ENCODE measurements at regions not wholly inside any gene's neighbourhood (a gene's known extent, or its start where the extent isn't known, plus 50 kb on each side); places are given as distances from the start of the nearest gene placed in this dataset.

DNA sequence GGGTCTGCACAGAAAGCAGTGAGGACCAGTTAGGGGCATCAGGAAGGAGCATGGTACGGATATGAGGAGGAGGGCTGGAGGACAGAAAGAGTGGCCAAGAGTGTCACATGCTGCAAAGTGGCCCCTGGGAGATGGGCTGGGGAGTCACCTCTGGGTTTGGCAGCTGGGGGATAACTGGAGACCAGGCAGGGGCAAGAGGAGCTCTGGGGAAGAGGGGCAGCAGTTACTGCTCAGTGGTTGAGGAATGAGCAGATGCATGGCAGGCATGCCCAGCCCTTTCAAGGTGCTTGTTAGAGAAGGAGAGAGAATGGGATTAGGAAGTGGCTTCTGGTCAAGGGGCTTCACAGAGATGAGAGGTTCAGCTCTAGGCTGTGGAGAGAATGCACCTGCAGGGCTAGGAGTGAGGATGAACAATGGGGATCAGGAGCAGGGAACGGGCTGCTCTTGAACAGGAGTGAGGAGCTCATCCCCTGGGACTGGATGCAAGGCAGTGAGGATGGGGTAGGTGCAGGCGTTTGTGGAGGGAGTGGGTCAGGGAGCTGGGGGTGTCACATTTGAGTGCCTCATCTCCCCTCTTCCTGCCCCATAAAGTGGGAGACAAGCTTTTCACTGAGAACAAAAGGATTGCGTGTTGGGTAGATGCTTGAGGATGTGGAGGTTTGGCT, 127.5 kb downstream of the PAPOLA start:
- intact Hi-C loops (cut with micrococcal nuclease), result no loop called here
- TF ChIP-seq CTCF (IDR thresholded peaks at IDR 0.05), result no peak
- ChIA-PET POLR2A (no interaction called here), CTCF (interaction anchor here (1.1 kb wide), 1 partner anchor 70 kb away, joined by 3 read pairs; no protein-coding TSS in a partner anchor)
- no peaks in the 10 kb centered on the region for H3K9me3 Mint-ChIP-seq
- H3K4me3 Mint-ChIP-seq, result no peak overlapping the region
- H3K27me3 Mint-ChIP-seq, result peaks cover 3% of the 10 kb centered on the region
- ATAC-seq (no peak), DNase-seq (no peak)
- H3K36me3 Mint-ChIP-seq (ENCODE audit: low read depth), result no peaks in the 10 kb centered on the region
- H3K27ac Mint-ChIP-seq, result no peak overlapping the region
- H3K4me1 Mint-ChIP-seq (ENCODE audit: low read depth), result no peaks in the 10 kb centered on the region

GRCh38 chr14:96630281-96630680, 128.1 kb downstream of the PAPOLA start:
- Mint-ChIP-seq H3K4me3 (no peak overlapping the region), H3K9me3 (no peaks in the 10 kb centered on the region), H3K4me1 (ENCODE audit: low read depth) (no peaks in the 10 kb centered on the region), H3K36me3 (ENCODE audit: low read depth) (no peaks in the 10 kb centered on the region), H3K27ac (no peak overlapping the region), H3K27me3 (peaks cover 3% of the 10 kb centered on the region)
- ATAC-seq (no peak), DNase-seq (no peak)
- no peak for TF ChIP-seq CTCF (IDR thresholded peaks at IDR 0.05)
- POLR2A ChIA-PET, result no interaction called here
- intact Hi-C loops (cut with micrococcal nuclease), result no loop called here
- CTCF ChIA-PET, result interaction anchor here (1.1 kb wide), 1 partner anchor 70 kb away, joined by 3 read pairs; no protein-coding TSS in a partner anchor

DNA sequence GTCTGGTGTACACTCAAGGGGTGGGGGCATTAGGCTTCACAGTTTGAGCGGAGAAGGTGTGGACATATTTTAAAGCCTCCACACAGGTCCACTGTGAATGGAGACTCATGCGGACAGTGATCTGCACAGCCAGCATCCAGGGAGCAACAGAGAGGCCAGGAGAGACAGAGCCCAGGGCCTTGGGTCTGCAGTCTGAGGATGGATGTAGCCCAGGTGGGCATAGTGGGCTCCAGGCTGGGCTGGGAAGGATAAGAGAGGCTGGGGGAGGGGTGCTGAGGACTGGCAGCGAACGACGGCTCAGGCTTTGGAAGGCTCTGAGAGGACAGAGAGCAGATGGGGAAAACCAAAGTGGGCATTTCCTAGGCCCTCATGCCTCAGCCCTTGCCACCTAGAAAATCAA, 128.8 kb downstream of the PAPOLA start:
- no peak for TF ChIP-seq CTCF (IDR thresholded peaks at IDR 0.05)
- H3K36me3 Mint-ChIP-seq (ENCODE audit: low read depth), result no peaks in the 10 kb centered on the region
- no peak overlapping the region for H3K27ac Mint-ChIP-seq
- ATAC-seq (no peak), DNase-seq (no peak)
- ChIA-PET POLR2A (no interaction called here), CTCF (no interaction called here)
- no peak overlapping the region for H3K4me3 Mint-ChIP-seq
- peaks cover 2% of the 10 kb centered on the region for H3K27me3 Mint-ChIP-seq
- intact Hi-C loops (cut with micrococcal nuclease), result no loop called here
- no peaks in the 10 kb centered on the region for H3K4me1 Mint-ChIP-seq (ENCODE audit: low read depth)
- no peaks in the 10 kb centered on the region for H3K9me3 Mint-ChIP-seq

- DNase-seq (no peak), ATAC-seq (no peak)
- Mint-ChIP-seq H3K27ac (no peak overlapping the region), H3K36me3 (ENCODE audit: low read depth) (no peaks in the 10 kb centered on the region), H3K4me1 (ENCODE audit: low read depth) (no peaks in the 10 kb centered on the region), H3K4me3 (no peak overlapping the region), H3K9me3 (no peaks in the 10 kb centered on the region), H3K27me3 (no peaks in the 10 kb centered on the region)
- POLR2A ChIA-PET, result no interaction called here
- intact Hi-C loops (cut with micrococcal nuclease), result no loop called here
- CTCF ChIA-PET, result no interaction called here
- no peak for TF ChIP-seq CTCF (IDR thresholded peaks at IDR 0.05)
Measured at GRCh38 chr14:96631621-96632362, 129.6 kb downstream of the PAPOLA start.

DNA sequence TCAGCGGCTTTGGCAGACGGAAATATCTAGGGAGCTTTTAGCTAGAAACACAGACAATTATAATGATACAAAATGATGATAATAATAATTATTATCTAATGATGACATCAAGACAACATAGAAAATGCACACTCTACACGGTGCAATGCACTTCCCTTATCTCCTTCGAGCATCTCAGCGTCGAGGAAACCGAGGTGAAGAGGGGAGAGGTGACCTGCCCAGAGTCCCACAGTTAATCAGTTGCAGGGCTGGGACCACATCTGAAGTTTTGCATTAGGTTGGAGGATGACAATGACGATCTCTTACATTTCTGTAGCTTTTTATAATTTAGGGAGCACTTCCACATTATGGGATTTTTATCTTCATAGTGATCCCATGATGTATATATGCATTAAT, 130.2 kb downstream of the PAPOLA start:
- Mint-ChIP-seq H3K27ac (no peak overlapping the region), H3K4me1 (ENCODE audit: low read depth) (no peaks in the 10 kb centered on the region), H3K9me3 (no peaks in the 10 kb centered on the region), H3K36me3 (ENCODE audit: low read depth) (no peaks in the 10 kb centered on the region), H3K4me3 (no peak overlapping the region), H3K27me3 (no peaks in the 10 kb centered on the region)
- intact Hi-C loops (cut with micrococcal nuclease), result no loop called here
- DNase-seq (no peak), ATAC-seq (no peak)
- CTCF ChIA-PET, result no interaction called here
- POLR2A ChIA-PET, result no interaction called here
- no peak for TF ChIP-seq CTCF (IDR thresholded peaks at IDR 0.05)

Measured in activated CD8-positive, alpha-beta T cell treated with anti-CD3 and anti-CD28 coated beads for 36 hours (primary cell).